ENCODE measurements at regions not wholly inside any gene's neighbourhood (a gene's known extent, or its start where the extent isn't known, plus 50 kb on each side); places are given as distances from the start of the nearest gene placed in this dataset.

- no peak for DNase-seq
These were observed 681.0 kb downstream of the KCNJ3 start for GRCh38 chr2:155379494-155379893.

- DNase-seq: no peak
These were observed 679.5 kb downstream of the KCNJ3 start for GRCh38 chr2:155377931-155378444.

- DNase-seq: no peak
These were observed 678.8 kb downstream of the KCNJ3 start for GRCh38 chr2:155377266-155377680.

GRCh38 chr2:155372969-155373368 is 674.5 kb downstream of the KCNJ3 start:
- DNase-seq: no peak

GRCh38 chr2:155368934-155369333 is 670.4 kb downstream of the KCNJ3 start:
- no peak for DNase-seq

- DNase-seq: no peak
These were observed 666.3 kb downstream of the KCNJ3 start for GRCh38 chr2:155364766-155365165.

- DNase-seq: no peak
These were observed 664.9 kb downstream of the KCNJ3 start for GRCh38 chr2:155363349-155363888.

- DNase-seq: no peak
These were observed 658.7 kb downstream of the KCNJ3 start for GRCh38 chr2:155357172-155357571.

- DNase-seq: no peak
These were observed 657.8 kb downstream of the KCNJ3 start for GRCh38 chr2:155356250-155356649.

GRCh38 chr2:155350783-155351580 is 652.5 kb downstream of the KCNJ3 start:
- no peak for DNase-seq

- DNase-seq: no peak
These were observed 633.5 kb downstream of the KCNJ3 start for GRCh38 chr2:155332016-155332415.

- no peak for DNase-seq
These were observed 621.7 kb downstream of the KCNJ3 start for GRCh38 chr2:155320236-155320635.

GRCh38 chr2:155318710-155319109 is 620.2 kb downstream of the KCNJ3 start:
- DNase-seq: no peak

- no peak for DNase-seq
These were observed 617.3 kb downstream of the KCNJ3 start for GRCh38 chr2:155315768-155316167.

GRCh38 chr2:155310589-155310988 is 612.1 kb downstream of the KCNJ3 start:
- DNase-seq: no peak

- no peak for DNase-seq
These were observed 611.0 kb downstream of the KCNJ3 start for GRCh38 chr2:155309483-155309882.

GRCh38 chr2:155308367-155309009 is 610.0 kb downstream of the KCNJ3 start:
- no peak for DNase-seq

- DNase-seq: no peak
These were observed 602.7 kb downstream of the KCNJ3 start for GRCh38 chr2:155301221-155301620.

GRCh38 chr2:155298001-155298400 is 599.5 kb downstream of the KCNJ3 start:
- DNase-seq: no peak

GRCh38 chr2:155294358-155294757 is 595.9 kb downstream of the KCNJ3 start:
- DNase-seq: no peak

GRCh38 chr2:155281907-155282306 is 583.4 kb downstream of the KCNJ3 start:
- no peak for DNase-seq

GRCh38 chr2:155273323-155273722 is 574.8 kb downstream of the KCNJ3 start:
- DNase-seq: no peak

- no peak for DNase-seq
These were observed 568.1 kb downstream of the KCNJ3 start for GRCh38 chr2:155266583-155266982.

GRCh38 chr2:155266109-155266508 is 567.6 kb downstream of the KCNJ3 start:
- DNase-seq: no peak

Measured in stimulated activated CD4-positive, alpha-beta T cell treated with anti-CD3 and anti-CD28 coated beads, Interleukin-4, amount 100 ng/mL, for 1 hour (primary cell).